SK-N-SH (cell line): ENCODE measurements at regions not wholly inside any gene's neighbourhood (a gene's known extent, or its start where the extent isn't known, plus 50 kb on each side); places are given as distances from the start of the nearest gene placed in this dataset.

ENCODE experiments used
- CTCF ChIA-PET: fragments of 300-600, 350-600 bp; formaldehyde crosslinking; extraction: SDS; loops from one replicate; lab custom pipeline; 2021; lab: Yijun Ruan, JAX
- POLR2A ChIA-PET: fragments of 350-600 bp; sonication (Branson Sonifier 250); formaldehyde crosslinking; extraction: SDS; loops from one replicate; lab custom pipeline; 2020; ENCODE audit warnings: antibody characterized with exemption, inconsistent platforms; lab: Yijun Ruan, JAX
- DNase-seq: peaks from one replicate; pipeline ENCODE4 v3.0.0; 2012
- H2AFZ ChIP-seq: fragments of 200-600 bp; sonication (generic); 2 replicates; pipeline ENCODE4 v1.8.1; 2016; ENCODE audit warnings: antibody characterized with exemption, mild to moderate bottlenecking, low read depth
- H3F3A ChIP-seq: fragments of 200-600 bp; sonication (generic); replicated peaks from 2 replicates; pipeline ENCODE3; 2016; ENCODE audit warnings: antibody characterized with exemption, mild to moderate bottlenecking; ENCODE audit not compliant: insufficient read depth
- H3K27ac ChIP-seq, 2 experiments: fragments of 200-500 bp in 1 of 2; fragments of 200-600 bp in 1 of 2; sonication (Bioruptor generic) in 1 of 2; sonication (generic), shearing (Covaris generic) in 1 of 2; 2 replicates each; pipeline versions ENCODE4 v1.5.1 to v1.6.1; 2014 to 2016; ENCODE audit warnings: low read depth in 2 of 2, inconsistent platforms in 1 of 2, low read length in 1 of 2, mild to moderate bottlenecking in 1 of 2, mixed read lengths in 1 of 2
- H3K27me3 ChIP-seq: fragments of 200-600 bp; sonication (generic), shearing (Covaris generic); 2 replicates; pipeline ENCODE4 v1.6.1; 2016; ENCODE audit warnings: mixed run types; ENCODE audit not compliant: insufficient read depth
- H3K36me3 ChIP-seq, 2 experiments: fragments of 200-500 bp in 1 of 2; fragments of 200-600 bp in 1 of 2; sonication (Bioruptor generic) in 1 of 2; sonication (generic) in 1 of 2; replicated peaks in 1 of 2; 2 replicates each; pipeline versions ENCODE3 to v1.5.1; 2014 to 2016; ENCODE audit warnings: low read length in 1 of 2, mild to moderate bottlenecking in 1 of 2; ENCODE audit not compliant: insufficient read depth in 2 of 2, control insufficient read depth in 1 of 2
- H3K4me1 ChIP-seq, 2 experiments: fragments of 200-500 bp in 1 of 2; fragments of 200-600 bp in 1 of 2; sonication (Bioruptor generic) in 1 of 2; sonication (generic), shearing (Covaris generic) in 1 of 2; 2 replicates each; pipeline versions ENCODE4 v1.5.1 to v1.6.1; 2014 to 2016; ENCODE audit warnings: low read depth in 1 of 2, low read length in 1 of 2, mixed run types in 1 of 2; ENCODE audit not compliant: insufficient read depth in 2 of 2, control insufficient read depth in 1 of 2
- H3K4me2 ChIP-seq: fragments of 200-600 bp; sonication (generic), shearing (Covaris generic); 2 replicates; pipeline ENCODE4 v1.6.1; 2017; ENCODE audit warnings: mixed run types
- H3K4me3 ChIP-seq, 2 experiments: fragments of 200-500 bp in 1 of 2; fragments of 200-600 bp in 1 of 2; sonication (Bioruptor generic) in 1 of 2; sonication (generic), shearing (Covaris generic) in 1 of 2; 2 replicates each; pipeline versions ENCODE4 v1.5.1 to v1.8.1; 2014 to 2016; ENCODE audit warnings: low read depth in 2 of 2, inconsistent platforms in 1 of 2, low read length in 1 of 2, mild to moderate bottlenecking in 1 of 2, mixed read lengths in 1 of 2, moderate library complexity in 1 of 2
- H3K79me2 ChIP-seq: fragments of 200-600 bp; sonication (generic); 2 replicates; pipeline ENCODE4 v1.8.1; 2017; ENCODE audit warnings: mild to moderate bottlenecking; ENCODE audit not compliant: insufficient read depth
- H3K9ac ChIP-seq: fragments of 200-600 bp; sonication (generic); 2 replicates; pipeline ENCODE4 v1.6.1; 2017; ENCODE audit warnings: mixed run types
- H3K9me2 ChIP-seq: fragments of 200-600 bp; sonication (generic); 2 replicates; pipeline ENCODE4 v1.6.1; 2017; ENCODE audit warnings: mixed run types
- H3K9me3 ChIP-seq: fragments of 200-600 bp; sonication (generic); 2 replicates; pipeline ENCODE4 v1.6.1; 2017; ENCODE audit warnings: mixed run types, mild to moderate bottlenecking, moderate library complexity
- H4K20me1 ChIP-seq: fragments of 200-600 bp; sonication (generic); 2 replicates; pipeline ENCODE4 v1.6.1; 2017; ENCODE audit warnings: mild to moderate bottlenecking, mixed run types; ENCODE audit not compliant: insufficient read depth
- CTCF ChIP-seq: fragments of 200-600 bp; sonication (generic); IDR thresholded peaks from 2 replicates; pipeline ENCODE4 v1.6.1; 2017; ENCODE audit warnings: antibody characterized with exemption, mild to moderate bottlenecking, moderate library complexity
- ELF1 ChIP-seq: IDR thresholded peaks from 2 replicates; pipeline ENCODE4 v1.4.0; 2012
- FOSL2 ChIP-seq: IDR thresholded peaks from 2 replicates; pipeline ENCODE4 v1.4.0; 2012; ENCODE audit warnings: low read depth, mild to moderate bottlenecking, moderate library complexity, borderline replicate concordance
- FOXJ3 ChIP-seq: sonication (generic); formaldehyde crosslinking; IDR thresholded peaks from 2 replicates; pipeline ENCODE4 v1.5.1; 2020; ENCODE audit warnings: mild to moderate bottlenecking, missing genetic modification reagents
- FOXM1 ChIP-seq: IDR thresholded peaks from 2 replicates; pipeline ENCODE4 v1.4.0; 2012; ENCODE audit warnings: low read depth, mild to moderate bottlenecking
- GABPA ChIP-seq: IDR thresholded peaks from 2 replicates; pipeline ENCODE4 v1.4.0; 2012; ENCODE audit warnings: low read depth, mild to moderate bottlenecking
- MAX ChIP-seq: IDR thresholded peaks from 2 replicates; pipeline ENCODE4 v1.4.0; 2012; ENCODE audit warnings: low read depth
- MEF2A ChIP-seq: IDR thresholded peaks from 2 replicates; pipeline ENCODE4 v1.4.0; 2012; ENCODE audit warnings: low read depth, borderline replicate concordance
- MXI1 ChIP-seq: IDR thresholded peaks from 2 replicates; pipeline ENCODE4 v1.6.1; 2012; ENCODE audit warnings: mild to moderate bottlenecking, low read depth, low read length, improper control_type of control experiment
- NFIC ChIP-seq: IDR thresholded peaks from 2 replicates; pipeline ENCODE4 v1.4.0; 2012; ENCODE audit warnings: borderline replicate concordance
- NRF1 ChIP-seq: IDR thresholded peaks from 2 replicates; pipeline ENCODE4 v1.6.1; 2012; ENCODE audit warnings: low read depth, mild to moderate bottlenecking, low read length
- RAD21 ChIP-seq: IDR thresholded peaks from 2 replicates; pipeline ENCODE4 v1.6.1; 2012; ENCODE audit warnings: mild to moderate bottlenecking, low read length
- REST ChIP-seq: IDR thresholded peaks from 2 replicates; pipeline ENCODE4 v1.6.1; 2012; ENCODE audit warnings: mild to moderate bottlenecking, low read depth, low read length, moderate library complexity
- RXRA ChIP-seq: IDR thresholded peaks from 2 replicates; pipeline ENCODE4 v1.4.0; 2012; ENCODE audit warnings: low read depth, mild to moderate bottlenecking, borderline replicate concordance
- SMC3 ChIP-seq: IDR thresholded peaks from 2 replicates; pipeline ENCODE4 v1.6.1; 2012; ENCODE audit warnings: low read depth, low read length, improper control_type of control experiment
- TAF1 ChIP-seq: IDR thresholded peaks from 2 replicates; pipeline ENCODE4 v1.6.1; 2012; ENCODE audit warnings: low read depth, mild to moderate bottlenecking, low read length, moderate library complexity, borderline replicate concordance
- TCF12 ChIP-seq: IDR thresholded peaks from 2 replicates; pipeline ENCODE4 v1.4.0; 2012
- USF2 ChIP-seq: fragments of 150-350 bp; IDR thresholded peaks from 2 replicates; pipeline ENCODE4 v1.6.1; 2017; ENCODE audit warnings: antibody characterized with exemption, low read length, low read depth, borderline replicate concordance
- YY1 ChIP-seq: IDR thresholded peaks from 2 replicates; pipeline ENCODE4 v1.4.0; 2012; ENCODE audit warnings: low read depth, mild to moderate bottlenecking
- WGBS: methylation state at CpG from one replicate; pipeline ENCODE4 v1.1.6; 2017; ENCODE audit warnings: low lambda C conversion rate; 5-methylcytosine and 5-hydroxymethylcytosine counted together

GRCh38 chr6:12654514-12654913 is 62.1 kb upstream of the PHACTR1 start:
- Histone ChIP-seq H3K9me3 (no peaks in the 10 kb centered on the region), H3K4me3 (no peak overlapping the region), H3K9me2 (0 out of 2 replicates have a peak, but pooled peaks cover 3% of the 10 kb centered on the region), H4K20me1 (no peaks in the 10 kb centered on the region), H3K36me3 (no peaks in the 10 kb centered on the region), H3F3A (no peaks in the 10 kb centered on the region), H3K79me2 (no peaks in the 10 kb centered on the region), H3K9ac (no peak overlapping the region), H2AFZ (no peak overlapping the region), H3K27ac (no peak overlapping the region), H3K4me2 (no peak overlapping the region)
- no peak for DNase-seq
- POLR2A ChIA-PET: no interaction called here
- CTCF ChIA-PET: interaction anchor here (1.0 to 3.5 kb wide), 2 partner anchors 16 to 239 kb away, joined by 3 to 14 read pairs; no protein-coding TSS in a partner anchor
- WGBS: 21% methylated on average over 3 of the region's 3 CpGs
- no peak for TF ChIP-seq CTCF
- TF ChIP-seq GABPA: no peak
- TF ChIP-seq RXRA: no peak
- no peak for TF ChIP-seq USF2
- no peak for TF ChIP-seq ELF1
- no peak for TF ChIP-seq YY1
- no peak for TF ChIP-seq RAD21
- TF ChIP-seq TAF1: no peak
- no peak for TF ChIP-seq FOXM1
- no peak for TF ChIP-seq TCF12
- TF ChIP-seq, all 33 proteins: peak for 0
- Histone ChIP-seq H3K27me3 (no peaks in the 10 kb centered on the region), H3K4me1 (peaks cover 0 to 4% of the 10 kb centered on the region in 2 experiments; a peak in 1 of 4 replicates)

GRCh38 chr6:12656906-12657305 is 59.7 kb upstream of the PHACTR1 start:
- Histone ChIP-seq H3F3A (no peaks in the 10 kb centered on the region), H3K4me1 (peaks cover 0 to 4% of the 10 kb centered on the region in 2 experiments; a peak in 1 of 4 replicates), H3K27me3 (no peaks in the 10 kb centered on the region), H3K9ac (no peak overlapping the region), H3K79me2 (no peaks in the 10 kb centered on the region), H3K27ac (no peak overlapping the region), H3K9me2 (no peaks in the 10 kb centered on the region), H3K4me3 (no peak overlapping the region), H3K36me3 (no peaks in the 10 kb centered on the region), H2AFZ (no peak overlapping the region), H4K20me1 (no peaks in the 10 kb centered on the region), H3K9me3 (no peaks in the 10 kb centered on the region), H3K4me2 (no peak overlapping the region)
- CTCF ChIA-PET: interaction anchor here (1.6 to 3.5 kb wide), 2 partner anchors 19 to 237 kb away, joined by 3 to 14 read pairs; no protein-coding TSS in a partner anchor
- DNase-seq: no peak
- 38% methylated on average over 3 of the region's 3 CpGs for WGBS
- POLR2A ChIA-PET: interaction anchor here (0.6 kb wide), 1 partner anchor 92 kb away, joined by 4 read pairs; no protein-coding TSS in a partner anchor
- TF ChIP-seq RXRA (no peak), YY1 (no peak), TCF12 (no peak), MAX (no peak), SMC3 (no peak), REST (no peak), MEF2A (no peak), MXI1 (no peak), FOXJ3 (CRISPR knock-in tag) (no peak), NFIC (no peak), FOSL2 (no peak), GABPA (no peak), TAF1 (no peak), RAD21 (no peak), NRF1 (no peak), FOXM1 (no peak), CTCF (no peak)
